NT2/D1 (cell line): ENCODE measurements at regions not wholly inside any gene's neighbourhood (a gene's known extent, or its start where the extent isn't known, plus 50 kb on each side); places are given as distances from the start of the nearest gene placed in this dataset.
A peak's percentile ranks its signal among the peaks of the same experiment; 100 is the strongest.

Source experiments
- DNase-seq: peaks from one replicate; pipeline ENCODE4 v3.0.0-alpha.2; 2011; ENCODE audit warnings: low read depth, low spot score
- H3K27me3 ChIP-seq: 2 replicates; pipeline ENCODE4 v1.6.0; 2011; ENCODE audit warnings: mild to moderate bottlenecking; ENCODE audit not compliant: insufficient read length, insufficient read depth
- H3K36me3 ChIP-seq: 2 replicates; pipeline ENCODE4 v1.6.1; 2011; ENCODE audit warnings: mild to moderate bottlenecking, low read length, mixed read lengths; ENCODE audit not compliant: insufficient read depth, insufficient read length
- H3K4me1 ChIP-seq: 2 replicates; pipeline ENCODE4 v1.5.1; 2011; ENCODE audit not compliant: insufficient read depth, insufficient read length
- H3K4me3 ChIP-seq: 2 replicates; pipeline ENCODE4 v1.5.1; 2011; ENCODE audit warnings: low read depth; ENCODE audit not compliant: insufficient read length
- H3K9ac ChIP-seq: 2 replicates; pipeline ENCODE4 v1.6.0; 2011; ENCODE audit warnings: low read depth; ENCODE audit not compliant: insufficient read length
- H3K9me3 ChIP-seq: 2 replicates; pipeline ENCODE4 v1.5.1; 2011; ENCODE audit warnings: mild to moderate bottlenecking, low read length; ENCODE audit not compliant: insufficient read depth
- SUZ12 ChIP-seq: IDR thresholded peaks from 2 replicates; pipeline ENCODE4 v1.6.1; 2011; ENCODE audit not compliant: insufficient read length, insufficient read depth; ENCODE audit errors: extremely low read depth
- YY1 ChIP-seq: IDR thresholded peaks from 2 replicates; pipeline ENCODE4 v1.6.1; 2011; ENCODE audit not compliant: insufficient read length, insufficient read depth
- ZNF274 ChIP-seq: IDR thresholded peaks from 2 replicates; pipeline ENCODE4 v1.6.1; 2011; ENCODE audit warnings: mild to moderate bottlenecking, low read depth, low read length

- Histone ChIP-seq H3K9ac (no peak overlapping the region), H3K4me1 (no peaks in the 10 kb centered on the region), H3K27me3 (no peaks in the 10 kb centered on the region), H3K9me3 (no peaks in the 10 kb centered on the region), H3K4me3 (no peak overlapping the region), H3K36me3 (no peaks in the 10 kb centered on the region)
- TF ChIP-seq ZNF274 (no peak), SUZ12 (no peak), YY1 (no peak)
- DNase-seq, result no peak
These were observed 142.9 kb downstream of the TFAP2A start for GRCh38 chr6:10271982-10272381.

- no peak for DNase-seq
- H3K27me3 ChIP-seq, result no peaks in the 10 kb centered on the region
- TF ChIP-seq ZNF274, result no peak
- no peak for TF ChIP-seq YY1
- no peak for TF ChIP-seq SUZ12
- no peaks in the 10 kb centered on the region for H3K9me3 ChIP-seq
- no peaks in the 10 kb centered on the region for H3K36me3 ChIP-seq
- H3K9ac ChIP-seq, result no peak overlapping the region
- no peaks in the 10 kb centered on the region for H3K4me1 ChIP-seq
- no peak overlapping the region for H3K4me3 ChIP-seq
These were observed 144.9 kb downstream of the TFAP2A start for GRCh38 chr6:10269814-10270472.

GRCh38 chr6:10268611-10269310 is 146.1 kb downstream of the TFAP2A start:
- Histone ChIP-seq H3K9me3 (no peaks in the 10 kb centered on the region), H3K4me1 (no peaks in the 10 kb centered on the region), H3K4me3 (no peak overlapping the region), H3K27me3 (no peaks in the 10 kb centered on the region), H3K9ac (peak overlapping the region; percentile 4), H3K36me3 (no peaks in the 10 kb centered on the region)
- DNase-seq, result no peak
- TF ChIP-seq SUZ12, result no peak
- TF ChIP-seq YY1, result no peak
- no peak for TF ChIP-seq ZNF274

DNA sequence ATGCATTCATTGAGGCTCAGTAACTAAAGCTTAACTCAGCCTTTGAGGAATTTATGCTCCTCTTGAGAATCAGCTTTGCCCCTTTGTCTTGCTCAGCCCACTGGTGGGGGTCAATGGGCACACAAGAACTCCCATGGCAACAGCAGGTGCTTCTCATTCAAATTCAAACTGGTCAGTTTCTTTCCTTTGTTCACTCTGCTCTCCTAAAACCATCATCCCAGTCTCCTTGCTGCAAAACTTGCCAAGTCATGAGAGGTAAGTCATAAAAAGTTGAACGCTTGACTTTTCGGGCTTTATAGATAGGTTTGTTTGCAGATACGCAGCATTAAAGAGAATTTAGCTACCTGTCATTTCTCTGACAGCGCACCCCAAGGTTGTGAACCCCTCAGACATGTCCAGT is 146.8 kb downstream of the TFAP2A start:
- peak; percentile 58 for DNase-seq
- Histone ChIP-seq H3K36me3 (no peaks in the 10 kb centered on the region), H3K4me1 (no peaks in the 10 kb centered on the region), H3K9me3 (no peaks in the 10 kb centered on the region), H3K27me3 (no peaks in the 10 kb centered on the region), H3K4me3 (no peak overlapping the region), H3K9ac (no peak overlapping the region)
- TF ChIP-seq SUZ12, result no peak
- no peak for TF ChIP-seq YY1
- TF ChIP-seq ZNF274, result no peak

DNA sequence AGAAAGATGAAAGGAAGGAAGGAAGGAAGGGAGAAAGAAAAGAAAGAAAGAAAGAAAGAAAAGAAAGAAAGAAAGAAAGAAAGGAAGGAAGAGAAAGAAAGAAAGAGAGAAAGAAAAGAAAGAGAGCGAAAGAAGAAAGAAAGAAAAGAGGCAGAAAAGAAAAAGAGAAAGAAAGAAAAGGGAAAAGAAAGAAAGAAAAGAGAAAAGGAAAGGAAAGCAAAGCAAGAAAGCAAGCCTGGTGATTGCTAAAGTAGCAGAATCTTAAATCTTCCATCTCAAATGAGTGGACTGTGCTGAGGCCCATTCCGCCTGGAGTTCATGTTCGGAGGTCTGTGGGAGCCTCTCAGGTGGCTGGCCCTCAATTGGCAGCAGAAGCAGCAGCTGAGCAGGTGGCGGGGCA is 148.4 kb downstream of the TFAP2A start:
- no peak for TF ChIP-seq SUZ12
- no peak for TF ChIP-seq YY1
- no peak for TF ChIP-seq ZNF274
- Histone ChIP-seq H3K9me3 (no peaks in the 10 kb centered on the region), H3K36me3 (no peaks in the 10 kb centered on the region), H3K9ac (no peak overlapping the region), H3K27me3 (no peaks in the 10 kb centered on the region), H3K4me3 (no peak overlapping the region), H3K4me1 (no peaks in the 10 kb centered on the region)
- no peak for DNase-seq

DNA sequence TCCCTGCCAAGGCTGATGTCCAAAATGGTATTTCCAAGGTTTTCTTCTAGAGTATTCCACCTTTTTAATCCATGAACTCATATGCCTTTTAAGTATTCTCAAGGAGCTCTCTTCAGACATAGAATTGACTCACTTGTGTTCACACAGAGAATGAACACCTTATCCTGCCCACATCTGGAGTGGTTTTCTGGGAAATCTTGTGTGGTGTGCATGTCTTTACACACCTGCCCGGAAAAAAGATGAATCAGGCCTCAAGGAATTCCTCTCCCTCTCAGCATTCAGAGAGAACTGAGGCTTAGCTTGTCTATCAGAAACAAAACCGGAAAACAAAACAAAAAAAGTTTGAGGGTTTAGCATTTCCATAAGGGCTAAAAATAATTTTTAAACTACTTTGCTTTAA is 148.8 kb downstream of the TFAP2A start:
- TF ChIP-seq ZNF274 (no peak), YY1 (no peak), SUZ12 (no peak)
- Histone ChIP-seq H3K4me3 (no peak overlapping the region), H3K9ac (no peak overlapping the region), H3K4me1 (no peaks in the 10 kb centered on the region), H3K36me3 (no peaks in the 10 kb centered on the region), H3K27me3 (no peaks in the 10 kb centered on the region), H3K9me3 (no peaks in the 10 kb centered on the region)
- no peak for DNase-seq

DNA sequence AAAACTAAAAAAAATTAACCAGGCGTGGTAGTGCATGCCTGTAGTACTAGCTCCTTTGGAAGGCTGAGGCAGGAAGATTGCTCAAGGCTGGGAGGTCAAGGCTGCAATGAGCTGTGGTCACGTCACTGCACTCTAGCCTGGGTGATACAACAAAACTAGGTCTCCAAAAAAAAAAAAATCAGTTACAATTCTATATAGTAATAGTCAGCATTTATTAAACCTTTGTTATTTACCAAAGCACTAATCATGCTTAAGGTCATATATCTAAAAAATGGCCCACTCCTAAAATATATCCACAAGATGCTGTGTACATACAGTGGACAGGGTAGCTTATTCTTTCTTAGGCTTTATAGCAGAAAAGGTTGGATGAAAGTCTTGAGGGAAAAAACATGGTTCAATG is 152.4 kb downstream of the TFAP2A start:
- peaks cover 3% of the 10 kb centered on the region; the same call in 1 of the 2 replicates for H3K9me3 ChIP-seq
- no peaks in the 10 kb centered on the region for H3K36me3 ChIP-seq
- no peaks in the 10 kb centered on the region for H3K27me3 ChIP-seq
- no peak for DNase-seq
- no peak for TF ChIP-seq ZNF274
- H3K4me1 ChIP-seq, result no peaks in the 10 kb centered on the region
- H3K9ac ChIP-seq, result no peak overlapping the region
- H3K4me3 ChIP-seq, result no peak overlapping the region
